Eye (tissue), 1 donor: ENCODE measurements at regions not wholly inside any gene's neighbourhood (a gene's known extent, or its start where the extent isn't known, plus 50 kb on each side); places are given as distances from the start of the nearest gene placed in this dataset.
"Not testable (repeated sequence)": the region's sequence is repeated elsewhere in the genome, so short reads cannot be mapped to it uniquely, and the experiment has no call there.

Source experiments
- DNase-seq: peaks from one replicate; pipeline ENCODE4 v3.0.0-alpha.2; 2015

DNA sequence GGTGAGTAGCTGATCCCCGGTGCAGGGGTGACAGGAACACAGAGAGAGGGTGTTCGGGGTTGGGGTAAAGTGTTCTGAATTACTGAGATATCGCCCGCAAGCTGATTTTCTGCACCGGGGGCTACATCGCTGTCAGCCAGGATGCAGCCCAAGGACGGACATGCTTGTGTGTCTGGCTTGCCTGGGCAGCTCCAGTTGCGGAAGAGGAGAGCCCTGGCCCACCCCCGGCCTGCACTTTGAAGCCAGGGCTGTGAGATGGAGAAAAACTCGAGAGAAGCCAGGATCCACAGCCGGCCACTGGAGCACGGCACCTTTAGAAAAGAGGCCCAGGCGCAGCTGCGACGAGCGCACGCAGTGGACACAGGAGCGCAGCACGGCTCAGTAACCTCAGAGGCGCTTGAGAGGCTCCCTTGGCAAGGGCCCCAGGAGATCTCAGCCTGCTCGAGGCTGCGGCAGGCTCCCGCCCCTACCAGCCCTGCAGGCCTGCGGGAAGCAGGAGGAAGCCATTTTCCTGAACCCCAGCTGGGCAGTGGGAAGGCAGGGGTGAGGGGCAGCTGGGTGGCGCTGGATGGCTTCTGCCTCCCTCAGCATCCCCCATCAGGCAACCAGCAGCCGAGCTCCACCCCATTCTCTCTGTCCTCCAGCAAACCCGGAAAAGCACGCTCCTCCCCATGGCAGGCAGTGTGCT lies 59.2 kb downstream of the C9orf50 start:
- peak; percentile 86 for DNase-seq

DNA sequence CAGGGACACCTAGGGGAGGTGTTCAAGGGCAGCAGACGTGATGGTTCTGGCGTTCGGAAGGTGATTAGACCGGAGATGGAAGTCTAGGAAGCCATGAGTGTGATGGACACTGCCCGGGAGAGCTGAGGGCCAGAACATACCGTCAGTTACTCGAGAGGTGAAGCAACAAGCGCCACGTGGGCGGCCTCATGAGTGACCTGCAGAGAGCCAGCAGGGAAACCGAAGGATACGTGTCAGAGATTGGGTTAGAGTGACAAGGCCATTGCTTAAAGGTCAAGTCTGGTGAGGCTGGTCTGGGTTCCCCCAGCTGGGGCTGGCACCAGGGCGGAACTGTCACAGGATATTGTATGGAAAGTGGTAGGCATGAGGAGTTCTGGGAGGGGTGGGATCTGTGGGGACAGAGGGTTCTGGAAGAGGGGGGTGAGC lies 60.0 kb downstream of the C9orf50 start:
- DNase-seq: no peak

DNA sequence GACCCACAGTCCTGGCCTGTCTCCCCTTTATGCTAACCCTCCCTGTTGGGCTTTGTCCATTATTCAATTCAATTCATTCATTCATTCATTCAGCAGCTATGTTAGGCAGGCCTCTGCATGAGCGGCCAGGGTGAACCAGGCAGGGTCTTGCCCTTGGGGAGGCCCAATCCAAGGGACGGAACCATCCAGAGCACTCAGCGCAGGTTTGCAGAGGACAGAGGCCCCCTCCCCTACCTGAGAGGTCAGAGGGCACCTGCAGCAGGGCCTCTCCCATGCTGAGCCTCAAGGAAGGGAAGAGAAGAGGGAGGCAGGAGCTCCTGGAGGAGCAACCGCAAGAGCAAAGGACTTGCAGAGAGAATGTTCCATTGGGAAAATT lies 61.4 kb downstream of the C9orf50 start:
- DNase-seq: no peak

DNA sequence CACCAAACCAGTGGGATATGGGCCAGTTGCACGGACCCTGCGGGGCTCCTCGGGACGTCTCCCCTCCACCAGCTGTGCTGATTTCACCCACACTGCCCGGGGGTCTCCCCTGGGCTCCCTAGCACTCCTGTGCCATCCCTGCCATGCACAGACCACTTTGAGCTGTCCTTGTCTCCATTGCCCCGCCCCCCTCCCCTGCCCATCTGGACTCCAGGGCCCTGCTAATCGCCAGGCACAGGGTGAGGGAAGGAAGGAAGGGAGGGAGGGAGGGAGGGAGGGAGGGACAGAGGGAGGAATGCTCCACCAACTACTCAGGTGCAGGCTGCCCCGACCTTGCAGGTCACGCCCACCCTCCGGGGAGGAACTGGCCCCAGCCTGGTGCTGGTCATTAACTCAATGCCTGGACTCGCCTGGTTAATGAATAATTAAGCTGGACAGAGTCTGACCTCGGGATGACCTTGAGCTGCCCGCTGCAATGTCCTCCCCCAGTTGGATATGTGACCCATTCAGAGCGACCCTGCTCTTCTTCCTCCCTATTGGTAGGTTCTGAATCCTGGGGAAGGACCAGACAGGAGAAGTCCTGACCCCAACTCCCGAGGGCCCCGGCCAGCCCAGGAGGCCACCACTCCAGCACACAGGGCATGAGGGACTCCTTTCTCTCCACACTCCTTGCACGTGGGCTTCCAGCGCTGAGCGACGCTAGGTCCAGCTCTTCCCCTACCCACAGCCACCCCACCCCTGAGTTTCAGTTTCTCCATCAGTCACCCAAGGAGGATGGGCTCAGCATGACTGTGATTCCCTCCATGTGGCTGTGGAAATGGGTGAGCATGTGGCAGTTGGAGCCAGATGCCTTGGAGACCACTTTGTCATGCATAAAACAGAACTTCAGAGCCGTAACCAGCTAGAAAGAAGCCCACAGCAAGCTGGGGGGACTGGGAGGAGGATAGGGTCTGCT lies 62.1 kb downstream of the C9orf50 start:
- peak; percentile 87 for DNase-seq

DNA sequence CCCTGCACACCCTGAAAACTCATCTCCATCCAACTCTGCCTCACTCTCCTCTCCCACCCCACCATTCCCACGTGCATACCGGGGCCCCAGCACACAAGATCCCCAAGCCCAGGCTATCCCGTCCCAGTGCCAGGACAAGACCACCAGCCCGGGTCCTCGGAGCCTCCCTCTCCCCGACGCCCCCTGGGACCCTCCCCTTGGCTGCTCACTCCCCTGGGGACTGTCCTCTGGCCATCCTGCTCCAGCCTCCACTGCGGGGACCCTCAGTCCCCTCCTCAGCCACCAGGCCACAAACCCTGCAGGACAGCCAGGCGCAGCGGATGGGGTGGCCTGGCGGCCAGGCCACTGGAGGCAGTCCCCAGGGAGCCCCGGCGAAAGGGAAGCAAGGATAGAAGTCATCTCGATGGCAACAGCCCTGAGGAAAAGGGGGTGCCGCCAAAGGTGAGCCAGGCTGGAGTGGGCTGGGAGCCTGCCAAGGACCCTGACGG lies 62.8 kb downstream of the C9orf50 start:
- peak; percentile 54 for DNase-seq

DNA sequence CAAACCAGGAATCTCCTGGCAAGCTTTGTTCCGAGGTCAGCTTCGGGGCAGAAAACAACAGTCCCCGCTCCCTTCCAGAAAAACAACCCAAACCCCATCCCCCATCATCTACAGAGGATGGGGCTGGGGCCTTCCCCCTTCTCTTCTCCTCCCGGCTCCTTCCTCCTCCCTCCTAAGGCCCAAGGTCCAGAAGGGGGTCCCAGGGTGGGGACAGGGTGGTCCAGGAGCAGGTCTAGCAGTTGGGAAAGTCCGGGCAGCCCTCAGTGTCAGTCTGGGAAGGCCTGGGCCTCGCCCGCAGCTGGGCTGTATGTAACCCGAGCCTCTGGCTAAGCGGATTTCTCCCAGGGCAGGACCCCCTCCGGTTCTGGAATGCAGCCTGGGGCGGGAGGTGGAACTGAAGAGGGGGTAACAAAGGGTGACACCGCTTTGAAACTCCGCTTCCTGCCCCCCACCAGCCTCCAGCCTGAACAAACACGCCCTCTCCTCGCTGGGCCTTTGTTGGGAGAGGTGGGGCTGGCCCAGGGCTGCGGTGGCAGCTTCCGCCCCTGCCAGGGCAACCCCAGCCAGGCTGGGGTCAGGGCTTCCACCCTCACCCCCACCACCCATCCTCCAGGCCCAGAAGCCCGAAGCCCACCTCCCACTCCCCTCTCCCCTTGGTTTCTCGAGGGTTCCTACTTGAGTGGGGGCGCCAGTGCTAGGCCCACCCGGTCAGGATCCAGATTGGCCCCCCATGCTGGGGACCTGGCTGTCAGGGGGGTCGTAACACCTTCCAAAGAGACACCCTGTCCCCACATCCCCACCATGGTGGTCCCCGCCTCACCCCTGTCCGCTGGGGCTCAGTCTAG lies 63.5 kb downstream of the C9orf50 start:
- peak; percentile 94 for DNase-seq

DNA sequence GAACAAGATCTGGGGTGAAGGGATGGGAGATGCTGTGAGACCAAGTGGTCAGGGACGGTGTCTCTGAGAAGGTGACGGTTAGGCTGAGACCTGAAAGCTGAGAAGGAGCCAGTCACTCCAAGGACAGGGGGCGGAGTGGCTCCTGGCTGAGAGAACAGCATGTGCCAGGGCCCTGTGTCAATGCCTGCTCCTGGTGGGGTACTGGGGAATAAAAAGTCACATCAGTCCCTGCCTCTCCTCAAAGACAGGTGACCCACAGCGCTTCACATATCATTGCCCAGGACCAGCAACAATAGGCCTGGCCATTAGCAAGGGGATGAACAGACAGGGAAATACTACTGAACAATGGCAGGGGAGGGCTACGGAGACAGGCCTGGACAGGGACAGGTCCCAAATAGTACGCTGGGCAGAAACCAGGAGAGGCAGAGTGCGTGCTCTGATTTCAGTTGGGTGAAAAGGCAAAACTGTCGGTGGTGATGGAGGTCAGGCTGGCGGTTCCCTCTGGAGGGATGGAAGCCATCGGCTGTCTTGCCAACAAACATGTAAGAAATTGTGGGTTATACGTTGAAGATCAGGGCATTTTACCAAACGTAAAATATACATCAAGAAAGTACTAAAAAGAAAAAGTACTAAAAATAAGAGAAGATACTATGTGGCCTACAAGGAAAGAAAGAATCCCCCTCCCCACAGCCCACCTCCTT lies 64.3 kb downstream of the C9orf50 start:
- DNase-seq: no peak

DNA sequence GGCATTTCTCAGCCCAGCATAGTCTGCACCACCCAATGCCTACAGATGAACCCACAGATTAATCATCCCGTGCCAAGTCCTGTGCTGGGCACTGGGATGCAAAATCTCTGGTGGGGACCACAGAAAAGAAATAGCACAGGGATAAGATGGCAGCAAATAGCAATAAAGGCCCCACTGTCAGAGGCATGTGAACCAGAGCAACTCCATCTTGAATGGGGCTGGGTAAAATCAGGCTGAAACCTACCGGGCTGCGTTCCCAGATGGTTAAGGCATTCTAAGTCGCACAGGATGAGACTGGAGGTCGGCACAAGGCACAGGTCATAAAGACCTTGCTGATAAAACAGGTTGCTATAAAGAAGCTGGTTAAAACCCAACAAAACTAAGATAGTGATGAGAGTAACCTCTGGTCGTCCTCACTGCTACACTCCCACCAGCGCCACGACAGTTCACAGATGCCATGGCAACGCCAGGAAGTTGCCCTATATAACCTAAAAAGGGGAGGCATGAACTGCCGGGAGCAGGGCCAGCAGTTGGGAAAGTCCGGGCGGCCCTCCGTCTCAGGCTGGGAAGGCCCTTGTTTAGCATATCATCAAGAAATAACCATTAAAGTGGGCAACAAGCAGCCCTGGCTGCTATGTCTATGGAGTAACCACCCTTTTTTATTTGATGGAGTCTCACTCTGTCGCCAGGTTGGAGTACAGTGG lies 65.2 kb downstream of the C9orf50 start:
- DNase-seq: no peak

DNA sequence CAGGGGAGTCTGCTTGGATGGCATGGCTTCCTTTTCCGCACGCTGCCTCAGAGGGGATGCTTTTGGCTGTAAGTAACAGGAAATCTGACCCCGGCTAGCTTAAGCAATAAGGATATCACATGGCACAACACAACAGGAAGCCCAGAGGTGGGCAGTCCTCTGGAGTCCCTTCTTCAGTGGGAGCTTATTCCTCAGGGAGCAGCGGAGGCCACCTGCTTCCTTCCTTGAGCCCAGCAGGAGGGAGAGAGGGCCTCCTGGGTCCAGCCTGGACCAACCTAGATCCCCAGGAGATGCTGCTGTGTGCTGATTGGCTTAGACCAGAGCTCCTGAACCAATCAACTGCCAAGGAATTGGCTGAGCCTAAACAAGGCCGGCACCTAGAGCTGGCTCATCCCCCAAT lies 66.3 kb downstream of the C9orf50 start:
- no peak for DNase-seq

DNA sequence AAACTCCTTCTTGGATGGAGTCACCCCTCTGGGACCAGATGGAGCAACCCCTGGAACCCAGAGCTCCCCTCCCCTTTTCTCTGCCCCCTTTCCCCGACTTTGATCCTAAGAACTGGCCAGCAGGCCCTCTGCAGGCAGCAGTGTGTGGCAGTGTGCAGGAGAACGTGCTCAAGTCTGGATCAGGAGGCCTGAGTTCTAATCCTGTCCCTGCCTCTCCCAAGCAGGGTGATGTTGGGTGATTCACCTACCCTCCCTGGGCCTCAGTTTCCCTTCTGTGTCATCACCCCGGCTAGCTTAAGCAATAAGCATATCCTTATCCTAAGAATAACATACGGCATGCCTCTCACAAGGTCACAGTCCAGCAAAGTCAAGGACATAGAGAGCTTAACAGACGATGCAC lies 67.6 kb downstream of the C9orf50 start:
- no peak for DNase-seq

DNA sequence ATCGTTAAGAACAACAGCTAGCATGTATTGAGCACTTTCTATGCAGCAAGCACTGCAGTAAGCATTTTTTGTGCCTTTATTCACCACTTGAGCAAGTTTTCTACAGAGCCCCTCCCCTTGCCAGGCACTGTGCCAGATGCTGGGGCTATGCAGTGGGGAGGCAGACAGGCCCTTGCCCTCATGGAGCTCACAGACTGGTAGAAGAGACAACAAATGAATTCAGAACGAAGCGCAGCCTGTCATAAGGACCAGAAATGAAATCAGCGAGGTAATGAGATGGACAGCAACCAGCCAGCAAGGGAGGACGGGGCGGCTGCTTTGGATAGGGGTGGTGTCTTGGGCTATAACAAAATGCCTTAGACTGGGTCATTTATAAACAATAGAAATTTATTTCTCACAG lies 68.8 kb downstream of the C9orf50 start:
- no peak for DNase-seq

DNA sequence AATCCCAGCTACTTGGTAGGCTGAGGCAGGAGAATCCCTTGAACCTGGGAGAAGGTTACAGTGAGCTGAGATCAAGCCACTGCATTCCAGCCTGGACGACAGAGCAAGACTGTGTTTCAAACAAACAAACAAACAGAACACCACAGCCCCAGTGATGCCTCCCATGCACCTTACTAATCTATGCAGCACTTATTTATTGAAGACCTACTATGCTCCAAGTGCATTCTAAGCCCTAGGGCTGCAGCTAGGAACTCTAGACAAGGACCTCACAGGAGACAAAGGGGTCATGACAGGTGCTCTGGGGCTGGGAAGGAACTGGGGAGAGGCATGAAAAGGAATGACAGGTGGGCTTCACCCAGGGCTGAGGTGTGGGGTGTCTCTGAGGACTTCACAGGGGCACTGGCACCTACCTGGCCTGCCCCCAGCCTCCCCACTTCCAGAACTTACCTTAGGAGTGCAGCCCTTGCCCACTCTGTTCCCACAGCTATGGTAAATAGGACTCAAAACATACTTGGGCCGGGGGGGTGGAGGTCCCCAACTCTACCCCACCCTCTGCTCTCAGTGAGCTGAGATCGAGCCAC lies 69.4 kb downstream of the C9orf50 start:
- DNase-seq: no peak

DNA sequence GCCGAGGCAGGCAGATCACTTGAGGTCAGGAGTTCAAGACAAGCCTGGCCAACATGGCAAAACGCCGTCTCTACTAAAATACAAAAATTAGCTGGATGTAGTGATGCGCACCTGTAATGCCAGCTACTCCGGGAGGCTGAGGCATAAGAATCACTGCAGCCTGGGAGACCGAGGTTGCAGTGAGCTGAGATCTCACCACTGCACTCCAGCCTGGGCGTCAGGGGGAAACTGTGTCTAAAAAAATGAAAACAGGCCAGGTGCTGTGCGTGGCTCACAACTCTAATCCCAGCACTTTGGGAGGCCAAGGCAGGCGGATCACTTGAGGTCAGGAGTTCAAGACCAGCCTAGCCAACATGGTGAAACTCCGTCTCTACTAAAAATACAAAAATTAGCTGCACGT lies 69.9 kb downstream of the C9orf50 start:
- DNase-seq: not testable (repeated sequence)

DNA sequence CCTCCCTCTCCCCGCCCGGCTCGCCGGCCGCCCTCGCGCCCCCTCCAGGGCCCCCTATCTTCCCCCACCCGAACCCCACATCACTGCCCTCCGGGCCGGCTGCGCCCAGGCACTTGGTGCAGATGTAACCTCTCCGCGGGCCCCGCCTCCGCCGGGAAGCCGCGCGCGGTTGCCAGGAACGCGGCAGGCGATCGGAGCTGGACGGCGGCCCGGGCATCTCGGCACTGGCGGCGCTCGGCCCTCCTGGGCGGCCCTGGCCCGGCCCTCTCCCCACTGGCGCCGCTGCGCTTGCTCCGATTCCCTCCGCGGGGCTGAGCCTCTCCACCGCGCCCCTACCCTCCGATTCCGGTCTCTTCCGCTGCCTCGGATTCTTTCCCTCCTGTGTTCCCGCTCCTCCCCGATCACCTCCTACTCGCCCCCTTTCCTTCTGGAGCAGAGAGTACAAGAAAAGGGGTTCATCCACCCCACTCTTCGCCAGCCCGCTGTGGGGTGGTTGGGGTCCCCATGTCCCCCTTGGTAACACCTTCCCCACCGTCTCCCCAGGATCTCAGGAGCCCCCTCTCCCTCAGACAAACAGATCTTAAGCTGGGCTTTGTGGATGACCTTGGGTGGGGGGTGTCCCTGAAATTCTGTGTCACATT lies 70.6 kb downstream of the C9orf50 start:
- DNase-seq: peak; percentile 87

DNA sequence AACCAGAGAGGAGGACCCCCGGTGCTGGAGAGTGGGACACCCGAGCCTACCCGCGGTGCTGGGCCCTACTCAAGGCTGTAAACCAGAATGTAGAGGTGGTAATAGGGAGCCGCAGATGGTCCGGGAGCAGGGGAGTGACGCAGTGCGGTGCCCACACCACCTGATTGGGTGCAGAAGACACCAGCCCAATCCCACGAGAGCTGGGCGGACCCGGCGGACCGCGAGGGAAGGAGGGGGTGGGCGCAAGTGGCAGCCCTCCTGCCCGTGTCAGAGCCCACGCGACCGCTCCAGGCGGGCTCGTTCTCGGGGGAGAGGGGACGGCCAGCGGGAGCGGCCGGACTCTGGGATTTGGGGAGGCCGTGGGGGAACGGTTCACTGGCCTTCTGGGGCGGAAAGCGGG lies 71.2 kb downstream of the C9orf50 start:
- DNase-seq: peak; percentile 76

DNA sequence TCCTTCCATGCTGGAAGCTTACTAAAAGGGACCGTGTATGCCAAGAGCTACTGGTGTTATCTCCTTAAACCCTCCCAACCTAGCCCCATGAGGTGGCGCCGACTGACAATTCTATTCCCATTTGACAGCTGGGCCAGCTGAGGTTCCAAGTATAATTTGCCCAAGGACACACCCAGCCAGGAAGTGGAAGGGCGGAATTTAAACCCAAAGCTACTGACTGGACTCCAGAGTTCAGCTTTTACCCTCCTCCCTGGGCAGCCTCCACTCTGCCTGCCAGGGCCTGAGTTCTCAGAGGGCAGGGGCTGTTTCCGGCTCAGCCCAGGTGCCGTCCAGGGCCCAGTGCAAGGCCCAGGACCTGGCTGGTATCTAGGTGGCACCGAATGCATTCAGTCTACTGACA lies 71.8 kb downstream of the C9orf50 start:
- DNase-seq: no peak

DNA sequence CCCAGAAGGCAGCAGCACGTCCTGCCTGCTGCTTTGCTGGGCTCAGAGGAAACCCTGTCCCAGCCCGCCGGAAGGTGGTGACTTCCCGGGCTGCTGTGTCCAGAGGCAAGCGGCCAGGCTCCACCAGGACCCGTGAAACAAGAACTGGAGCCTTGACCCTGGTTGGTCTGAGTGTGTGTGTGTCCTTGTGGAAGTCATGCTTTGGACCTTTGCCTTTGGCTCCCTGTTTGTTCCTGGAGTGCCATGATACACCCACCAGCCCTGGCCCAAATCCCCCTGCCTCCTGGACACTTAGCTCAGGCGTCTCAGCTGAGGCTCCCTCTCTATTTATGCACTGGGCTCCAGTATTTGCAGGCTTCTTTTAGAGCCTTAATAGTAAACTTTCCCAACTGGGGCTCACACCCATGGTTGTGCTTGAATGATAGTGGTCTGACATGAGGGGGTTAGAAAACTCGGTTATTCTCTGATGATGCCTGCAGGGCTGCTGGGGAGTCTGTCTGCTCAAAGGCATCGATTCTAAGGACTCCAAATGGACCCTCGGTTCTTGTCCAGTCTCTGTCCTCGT lies 72.2 kb downstream of the C9orf50 start:
- DNase-seq: no peak

DNA sequence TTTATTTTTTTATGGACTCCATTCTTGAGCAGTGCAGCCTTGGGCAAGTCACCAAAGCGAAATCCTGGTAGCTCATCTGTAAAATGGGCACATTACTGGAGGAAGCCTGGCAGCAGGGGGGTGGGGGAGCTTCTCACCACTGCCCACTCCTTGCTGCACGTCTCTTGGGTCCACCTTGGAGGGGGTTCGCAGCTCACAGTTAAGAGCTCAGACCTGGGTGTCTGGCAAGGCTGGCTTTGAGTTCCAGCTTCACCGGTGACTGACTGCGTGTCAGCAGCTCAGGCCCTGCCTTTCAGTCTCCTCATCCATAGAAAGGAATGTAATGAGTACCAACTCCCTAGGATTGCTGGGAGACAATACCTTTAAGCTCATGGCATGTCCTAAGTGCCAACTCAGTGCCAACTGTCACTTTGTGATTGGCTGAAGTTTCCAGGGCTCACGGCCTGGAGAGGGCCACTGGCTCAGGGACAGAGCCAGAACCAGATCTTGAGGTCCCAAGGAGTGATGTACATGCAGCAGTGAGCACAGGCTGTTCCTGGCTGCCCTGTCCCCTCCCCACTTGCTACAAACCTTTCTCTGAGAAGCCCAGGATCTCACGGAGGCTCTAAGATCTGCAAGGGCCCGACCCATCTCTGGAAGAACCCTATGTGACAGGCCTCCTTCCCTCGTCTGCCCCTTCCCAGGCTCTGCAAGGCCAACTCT lies 72.9 kb downstream of the C9orf50 start:
- no peak for DNase-seq

DNA sequence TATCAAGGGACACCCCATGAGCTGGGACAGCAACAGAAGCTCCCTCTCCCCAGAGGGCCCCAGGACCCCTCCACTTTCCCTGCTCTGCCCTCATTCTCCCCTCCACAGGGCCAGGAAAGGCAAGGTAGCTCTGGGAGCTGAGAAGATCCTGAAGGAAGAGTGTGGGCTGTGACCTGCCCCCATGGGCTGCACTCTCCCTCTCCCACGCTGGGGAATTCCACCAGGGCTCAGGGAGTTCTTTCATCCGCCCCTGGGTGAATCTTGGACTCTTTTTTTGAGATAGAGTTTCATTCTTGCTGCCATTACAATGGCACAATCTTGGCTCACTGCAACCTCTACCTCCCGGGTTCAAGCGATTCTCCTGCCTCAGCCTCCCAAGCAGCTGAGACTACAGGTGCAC lies 73.8 kb downstream of the C9orf50 start:
- DNase-seq: no peak

DNA sequence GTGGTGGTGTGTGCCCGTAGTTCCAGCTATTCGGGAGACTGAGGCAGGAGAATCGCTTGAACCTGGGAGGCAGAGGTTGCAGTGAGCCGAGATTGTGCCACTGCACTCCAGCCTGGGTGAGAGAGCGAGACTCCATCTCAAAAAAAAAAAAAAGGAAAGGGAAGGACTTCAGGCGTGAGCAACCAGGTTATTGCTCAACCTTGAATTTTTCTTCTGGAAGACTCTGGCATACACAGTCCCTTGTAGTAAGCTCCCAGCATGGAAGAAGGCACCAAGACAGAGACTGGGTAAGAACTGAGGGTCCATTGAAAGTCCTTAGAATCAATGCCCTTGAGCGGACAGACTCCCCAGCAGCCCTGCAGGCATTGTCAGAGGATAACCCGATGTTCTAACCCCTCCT lies 75.0 kb downstream of the C9orf50 start:
- not testable (repeated sequence) for DNase-seq
